HFF-Myc (cell line): ENCODE measurements at regions not wholly inside any gene's neighbourhood (a gene's known extent, or its start where the extent isn't known, plus 50 kb on each side); places are given as distances from the start of the nearest gene placed in this dataset.

Source experiments
- DNase-seq: peaks from one replicate; pipeline ENCODE4 v3.0.0-alpha.2; 2011; ENCODE audit warnings: low read depth; ENCODE audit errors: extremely low read depth
- H3K4me3 ChIP-seq: replicated peaks from 2 replicates; pipeline ENCODE4 v1.5.1; 2011; ENCODE audit warnings: low read depth, mild to moderate bottlenecking, control low read depth, low read length
- TF ChIP-seq, protein P1 (sequence below): IDR thresholded peaks from 2 replicates; pipeline ENCODE4 v1.5.1; 2012; ENCODE audit warnings: mild to moderate bottlenecking, low read depth, low read length, control low read depth; ENCODE audit errors: missing control alignments

DNA sequence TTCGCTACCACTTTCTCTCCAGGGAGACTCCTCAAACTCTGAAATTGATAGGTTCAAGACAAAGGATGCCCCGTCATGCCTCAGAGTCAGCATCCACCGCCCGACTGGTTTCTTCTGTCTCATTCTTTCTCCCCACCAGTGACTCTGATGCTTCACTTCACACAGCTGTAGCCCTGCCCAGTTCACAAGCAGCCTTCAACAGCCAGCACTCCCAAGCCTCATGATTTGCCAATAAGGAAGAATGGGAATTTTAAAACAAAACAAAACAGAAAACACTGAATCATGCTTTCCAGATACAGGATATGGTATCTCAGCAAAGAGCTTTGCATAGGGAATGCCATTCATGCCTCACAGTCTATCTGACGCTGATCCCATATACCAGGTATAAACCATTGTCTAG, 371.2 kb upstream of the RORB start:
- TF ChIP-seq, protein P1, sequence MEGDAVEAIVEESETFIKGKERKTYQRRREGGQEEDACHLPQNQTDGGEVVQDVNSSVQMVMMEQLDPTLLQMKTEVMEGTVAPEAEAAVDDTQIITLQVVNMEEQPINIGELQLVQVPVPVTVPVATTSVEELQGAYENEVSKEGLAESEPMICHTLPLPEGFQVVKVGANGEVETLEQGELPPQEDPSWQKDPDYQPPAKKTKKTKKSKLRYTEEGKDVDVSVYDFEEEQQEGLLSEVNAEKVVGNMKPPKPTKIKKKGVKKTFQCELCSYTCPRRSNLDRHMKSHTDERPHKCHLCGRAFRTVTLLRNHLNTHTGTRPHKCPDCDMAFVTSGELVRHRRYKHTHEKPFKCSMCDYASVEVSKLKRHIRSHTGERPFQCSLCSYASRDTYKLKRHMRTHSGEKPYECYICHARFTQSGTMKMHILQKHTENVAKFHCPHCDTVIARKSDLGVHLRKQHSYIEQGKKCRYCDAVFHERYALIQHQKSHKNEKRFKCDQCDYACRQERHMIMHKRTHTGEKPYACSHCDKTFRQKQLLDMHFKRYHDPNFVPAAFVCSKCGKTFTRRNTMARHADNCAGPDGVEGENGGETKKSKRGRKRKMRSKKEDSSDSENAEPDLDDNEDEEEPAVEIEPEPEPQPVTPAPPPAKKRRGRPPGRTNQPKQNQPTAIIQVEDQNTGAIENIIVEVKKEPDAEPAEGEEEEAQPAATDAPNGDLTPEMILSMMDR = no peak
- H3K4me3 ChIP-seq = no peak overlapping the region
- no peak for DNase-seq

DNA sequence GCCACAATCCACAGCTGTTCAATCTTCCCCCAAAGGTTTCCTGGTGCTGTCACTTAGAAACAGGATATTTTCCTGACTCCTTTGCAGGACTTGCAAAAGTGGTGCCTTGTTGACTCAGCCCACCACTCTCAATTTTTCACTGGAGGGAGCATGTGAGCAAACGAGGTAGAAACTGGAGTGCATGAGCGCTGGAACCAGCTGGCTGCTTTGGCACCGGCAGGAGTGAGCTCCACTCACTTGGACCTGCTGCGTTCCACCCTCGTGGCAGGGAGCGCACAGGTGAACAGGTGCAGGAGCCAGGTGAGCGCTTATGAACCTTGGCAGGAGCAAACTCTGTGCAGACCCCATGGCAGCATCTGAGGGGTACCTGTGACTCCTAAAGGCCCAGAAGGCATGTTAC, 364.1 kb upstream of the RORB start:
- no peak overlapping the region for H3K4me3 ChIP-seq
- TF ChIP-seq, protein P1 = no peak
- DNase-seq = no peak

DNA sequence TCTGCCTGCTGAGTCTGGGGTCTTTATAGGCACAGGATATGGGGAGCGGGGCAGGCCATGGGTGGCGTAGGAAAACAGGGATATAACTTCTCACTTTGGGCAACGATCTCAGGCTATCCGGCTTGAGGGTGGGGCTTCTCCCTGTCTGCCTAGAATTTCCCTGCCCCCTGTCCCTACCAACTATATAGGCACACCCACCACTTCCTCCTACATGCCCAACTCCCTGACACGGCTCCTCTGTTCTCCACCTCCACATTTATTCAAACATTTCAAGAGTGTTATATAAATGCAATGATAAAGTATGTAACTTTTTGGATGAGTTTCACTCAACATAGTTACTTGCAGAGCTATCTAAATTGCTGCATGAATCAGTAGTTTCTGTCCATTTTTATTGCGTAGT, 363.2 kb upstream of the RORB start:
- no peak for DNase-seq
- no peak overlapping the region for H3K4me3 ChIP-seq
- TF ChIP-seq, protein P1 = no peak

DNA sequence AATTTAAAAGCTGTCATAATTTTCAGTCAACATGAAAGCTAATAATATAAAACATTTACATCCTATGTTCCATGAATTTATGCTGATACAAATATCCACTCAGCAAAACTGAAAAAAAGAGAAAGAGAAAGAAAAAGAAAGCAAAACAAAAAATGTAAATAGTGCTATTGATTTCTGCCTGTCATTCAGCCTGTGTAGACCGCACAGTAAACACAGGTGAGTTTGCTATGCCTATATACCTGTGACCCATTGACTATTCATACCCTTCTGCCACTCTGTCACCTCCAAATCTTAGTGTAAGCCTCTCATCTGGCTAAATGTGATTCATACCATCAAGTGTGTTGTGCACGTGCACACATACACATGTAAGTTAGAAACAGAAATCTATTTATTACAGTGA, 359.0 kb upstream of the RORB start:
- TF ChIP-seq, protein P1 = no peak
- no peak overlapping the region for H3K4me3 ChIP-seq
- DNase-seq = no peak

DNA sequence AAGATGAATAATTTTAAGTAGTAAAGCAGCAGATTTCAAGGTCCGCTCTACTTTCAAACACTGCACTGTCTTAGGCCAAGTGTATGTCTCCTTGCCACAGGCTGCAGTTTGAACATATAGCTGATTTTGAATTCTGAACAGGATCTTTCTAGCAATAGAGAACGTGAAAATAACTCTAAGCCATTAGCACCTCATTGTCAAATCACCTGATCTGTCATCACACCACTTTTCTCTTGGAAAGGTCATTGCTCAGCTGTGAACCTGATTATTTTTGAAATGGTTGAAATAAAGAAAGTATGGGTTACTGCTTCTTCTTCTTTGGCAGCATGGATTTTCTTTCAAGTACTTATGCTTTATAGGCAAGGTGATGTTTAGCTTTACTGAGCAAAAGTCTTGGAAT, 357.0 kb upstream of the RORB start:
- DNase-seq = no peak
- H3K4me3 ChIP-seq = no peak overlapping the region
- TF ChIP-seq, protein P1 = no peak

DNA sequence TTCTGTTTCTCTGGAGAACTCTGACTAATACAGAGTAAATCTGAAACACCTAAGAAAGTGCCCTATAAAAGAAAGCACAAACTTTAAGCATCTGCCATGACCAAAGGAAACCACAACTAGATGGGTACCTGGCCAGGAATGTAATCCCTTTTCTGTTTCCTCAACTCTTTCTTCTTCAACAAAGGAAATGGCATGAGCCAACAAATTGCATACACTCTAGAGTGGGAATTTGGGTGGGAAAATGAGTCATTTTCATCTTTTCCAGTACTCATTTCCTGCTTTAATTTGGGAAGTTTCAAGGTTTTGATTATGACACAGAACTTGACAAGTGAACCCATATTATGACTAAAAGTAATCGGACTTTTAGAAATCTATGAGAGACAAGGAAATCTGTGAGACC, 349.2 kb upstream of the RORB start:
- DNase-seq = no peak
- H3K4me3 ChIP-seq = no peak overlapping the region
- TF ChIP-seq, protein P1 = no peak

DNA sequence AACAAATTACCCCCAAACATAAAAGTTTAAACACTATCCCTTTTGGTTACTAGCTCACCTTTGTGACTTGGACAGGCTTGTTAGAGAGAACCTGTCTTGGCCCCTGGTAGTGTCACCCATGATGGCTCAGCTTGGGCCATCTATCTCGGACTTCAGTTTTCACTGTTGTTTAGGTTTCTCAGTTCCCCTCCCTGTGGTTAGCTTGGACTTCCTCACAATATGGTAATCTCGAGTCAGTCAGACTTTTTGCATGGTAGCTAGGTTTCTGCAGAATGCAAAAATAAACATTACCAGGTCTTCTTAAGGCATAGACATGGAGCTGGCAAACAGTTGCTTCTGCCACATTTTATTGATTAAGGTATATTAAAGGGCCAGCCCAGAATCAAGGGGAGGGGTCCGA, 324.3 kb upstream of the RORB start:
- TF ChIP-seq, protein P1 = no peak
- no peak overlapping the region for H3K4me3 ChIP-seq
- no peak for DNase-seq
